ENCODE measurements at regions not wholly inside any gene's neighbourhood (a gene's known extent, or its start where the extent isn't known, plus 50 kb on each side); places are given as distances from the start of the nearest gene placed in this dataset.

GRCh38 chr2:122741403-122741802 lies 986.0 kb downstream of the TSN start:
- H3K4me1 ChIP-seq: no peaks in the 10 kb centered on the region
- H3K36me3 Mint-ChIP-seq: peaks cover 2% of the 10 kb centered on the region
- H3K27me3 ChIP-seq: no peaks in the 10 kb centered on the region
- H3K27ac ChIP-seq: no peak overlapping the region
- H3K4me3 Mint-ChIP-seq: no peak overlapping the region
- H3K79me2 ChIP-seq (ENCODE audit: low read depth): no peaks in the 10 kb centered on the region
- H3K9ac ChIP-seq: no peak overlapping the region
- TF ChIP-seq EZH2 (IDR thresholded peaks at IDR 0.05): no peak
- TF ChIP-seq EZH2phosphoT487 (IDR thresholded peaks at IDR 0.05): no peak
- no peak for TF ChIP-seq CTCF (IDR thresholded peaks at IDR 0.05)
- H4K20me1 ChIP-seq (ENCODE audit: low read depth): no peaks in the 10 kb centered on the region
- H3K4me1 Mint-ChIP-seq: peaks cover 2% of the 10 kb centered on the region
- no peak overlapping the region for H2AFZ ChIP-seq (replicated peaks)
- peaks cover 5% of the 10 kb centered on the region for H3K9me3 Mint-ChIP-seq
- H3K4me3 ChIP-seq: no peak overlapping the region
- H3K36me3 ChIP-seq: no peaks in the 10 kb centered on the region
- H3K4me2 ChIP-seq: no peak overlapping the region
- H3F3A ChIP-seq (ENCODE audit: low read depth): no peaks in the 10 kb centered on the region
- DNase-seq (ENCODE audit: low spot score): no peak
- H3K9me3 ChIP-seq (ENCODE audit: low read depth): no peaks in the 10 kb centered on the region
- no peak overlapping the region for H3K27ac Mint-ChIP-seq
- no peaks in the 10 kb centered on the region for H3K27me3 Mint-ChIP-seq (ENCODE audit: insufficient read depth, low read depth)

- no peaks in the 10 kb centered on the region for H3K36me3 Mint-ChIP-seq
- Histone ChIP-seq H2AFZ (replicated peaks) (peak overlapping the region; percentile 0), H4K20me1 (ENCODE audit: low read depth) (no peaks in the 10 kb centered on the region), H3K4me3 (no peak overlapping the region), H3K4me1 (no peaks in the 10 kb centered on the region), H3K79me2 (ENCODE audit: low read depth) (no peaks in the 10 kb centered on the region), H3K9me3 (ENCODE audit: low read depth) (no peaks in the 10 kb centered on the region), H3F3A (ENCODE audit: low read depth) (no peaks in the 10 kb centered on the region), H3K36me3 (no peaks in the 10 kb centered on the region), H3K27me3 (no peaks in the 10 kb centered on the region), H3K4me2 (no peak overlapping the region), H3K9ac (no peak overlapping the region), H3K27ac (no peak overlapping the region)
- peaks cover 2% of the 10 kb centered on the region for H3K4me1 Mint-ChIP-seq
- no peak overlapping the region for H3K4me3 Mint-ChIP-seq
- no peak overlapping the region for H3K27ac Mint-ChIP-seq
- no peaks in the 10 kb centered on the region for H3K9me3 Mint-ChIP-seq
- H3K27me3 Mint-ChIP-seq (ENCODE audit: insufficient read depth, low read depth): no peaks in the 10 kb centered on the region
- no peak for DNase-seq (ENCODE audit: low spot score)
- TF ChIP-seq EZH2phosphoT487 (IDR thresholded peaks at IDR 0.05): no peak
- no peak for TF ChIP-seq EZH2 (IDR thresholded peaks at IDR 0.05)
- no peak for TF ChIP-seq CTCF (IDR thresholded peaks at IDR 0.05)
These were observed 987.7 kb downstream of the TSN start for GRCh38 chr2:122743021-122743675.

GRCh38 chr2:122745603-122746002 lies 990.2 kb downstream of the TSN start:
- H3K27me3 Mint-ChIP-seq (ENCODE audit: insufficient read depth, low read depth): no peaks in the 10 kb centered on the region
- no peaks in the 10 kb centered on the region for H3K9me3 Mint-ChIP-seq
- H2AFZ ChIP-seq (replicated peaks): no peak overlapping the region

GRCh38 chr2:122747670-122748069 lies 992.2 kb downstream of the TSN start:
- no peak for DNase-seq (ENCODE audit: low spot score)
- H3F3A ChIP-seq (ENCODE audit: low read depth): no peaks in the 10 kb centered on the region
- H4K20me1 ChIP-seq (ENCODE audit: low read depth): no peaks in the 10 kb centered on the region
- no peaks in the 10 kb centered on the region for H3K9me3 Mint-ChIP-seq
- H3K79me2 ChIP-seq (ENCODE audit: low read depth): no peaks in the 10 kb centered on the region
- TF ChIP-seq EZH2 (IDR thresholded peaks at IDR 0.05) (no peak), EZH2phosphoT487 (IDR thresholded peaks at IDR 0.05) (no peak), CTCF (IDR thresholded peaks at IDR 0.05) (no peak)
- H3K4me3 ChIP-seq: no peak overlapping the region
- H3K36me3 Mint-ChIP-seq: no peaks in the 10 kb centered on the region
- H3K4me1 ChIP-seq: no peaks in the 10 kb centered on the region
- H2AFZ ChIP-seq (replicated peaks): peak overlapping the region; percentile 6
- no peaks in the 10 kb centered on the region for H3K9me3 ChIP-seq (ENCODE audit: low read depth)
- no peaks in the 10 kb centered on the region for H3K27me3 ChIP-seq
- H3K9ac ChIP-seq: no peak overlapping the region
- H3K4me1 Mint-ChIP-seq: peaks cover 14% of the 10 kb centered on the region
- no peaks in the 10 kb centered on the region for H3K36me3 ChIP-seq
- no peak overlapping the region for H3K4me2 ChIP-seq
- H3K27ac Mint-ChIP-seq: no peak overlapping the region
- H3K4me3 Mint-ChIP-seq: no peak overlapping the region
- no peaks in the 10 kb centered on the region for H3K27me3 Mint-ChIP-seq (ENCODE audit: insufficient read depth, low read depth)
- H3K27ac ChIP-seq: no peak overlapping the region

More at GRCh38 chr2:122745603-122746002, 990.2 kb downstream of the TSN start:
- Mint-ChIP-seq H3K4me3 (no peak overlapping the region), H3K4me1 (peaks cover 14% of the 10 kb centered on the region), H3K36me3 (no peaks in the 10 kb centered on the region), H3K27ac (no peak overlapping the region)
- Histone ChIP-seq H3K27me3 (no peaks in the 10 kb centered on the region), H4K20me1 (ENCODE audit: low read depth) (no peaks in the 10 kb centered on the region), H3F3A (ENCODE audit: low read depth) (no peaks in the 10 kb centered on the region), H3K27ac (no peak overlapping the region), H3K4me3 (no peak overlapping the region), H3K9me3 (ENCODE audit: low read depth) (no peaks in the 10 kb centered on the region), H3K9ac (no peak overlapping the region), H3K36me3 (no peaks in the 10 kb centered on the region), H3K4me1 (no peaks in the 10 kb centered on the region), H3K4me2 (no peak overlapping the region), H3K79me2 (ENCODE audit: low read depth) (no peaks in the 10 kb centered on the region)
- DNase-seq (ENCODE audit: low spot score): no peak
- no peak for TF ChIP-seq EZH2phosphoT487 (IDR thresholded peaks at IDR 0.05)

Measured in neural progenitor cell (in vitro differentiated cells).